ENCODE measurements at regions not wholly inside any gene's neighbourhood (a gene's known extent, or its start where the extent isn't known, plus 50 kb on each side); places are given as distances from the start of the nearest gene placed in this dataset.

DNA sequence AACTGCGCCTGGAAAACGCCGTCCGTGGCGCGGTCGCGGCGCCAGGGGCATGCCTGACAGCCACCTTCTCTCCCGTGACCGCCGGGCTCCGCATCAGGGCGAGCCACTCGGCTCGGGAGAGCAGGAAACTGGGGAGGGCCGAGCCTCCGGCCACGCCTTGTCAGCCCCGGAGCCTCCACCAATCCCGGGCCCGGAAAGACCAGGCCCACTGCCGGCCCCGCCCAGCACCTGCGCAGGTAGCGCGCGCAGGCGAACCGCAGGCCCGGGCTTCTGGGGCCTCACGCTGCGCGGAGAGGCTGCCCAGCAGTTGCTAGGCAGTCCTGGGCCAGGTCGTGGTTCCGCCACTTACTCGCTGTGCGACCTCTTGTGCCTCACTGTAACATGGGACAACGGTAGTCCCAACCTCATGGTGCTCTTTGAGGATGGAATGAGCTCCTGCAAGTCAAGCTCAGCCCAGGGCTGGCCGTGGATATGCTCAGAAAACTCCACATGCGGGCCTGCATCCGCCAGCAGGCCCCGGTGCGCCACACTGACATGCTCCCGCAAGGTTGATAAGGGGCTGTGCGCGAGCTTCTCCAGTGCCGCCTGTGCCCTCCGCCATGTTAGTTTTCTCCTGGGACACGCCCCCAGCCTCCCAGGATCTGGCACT lies 97.1 kb downstream of the INHBB start (continued):
- TF ChIP-seq, protein P1, sequence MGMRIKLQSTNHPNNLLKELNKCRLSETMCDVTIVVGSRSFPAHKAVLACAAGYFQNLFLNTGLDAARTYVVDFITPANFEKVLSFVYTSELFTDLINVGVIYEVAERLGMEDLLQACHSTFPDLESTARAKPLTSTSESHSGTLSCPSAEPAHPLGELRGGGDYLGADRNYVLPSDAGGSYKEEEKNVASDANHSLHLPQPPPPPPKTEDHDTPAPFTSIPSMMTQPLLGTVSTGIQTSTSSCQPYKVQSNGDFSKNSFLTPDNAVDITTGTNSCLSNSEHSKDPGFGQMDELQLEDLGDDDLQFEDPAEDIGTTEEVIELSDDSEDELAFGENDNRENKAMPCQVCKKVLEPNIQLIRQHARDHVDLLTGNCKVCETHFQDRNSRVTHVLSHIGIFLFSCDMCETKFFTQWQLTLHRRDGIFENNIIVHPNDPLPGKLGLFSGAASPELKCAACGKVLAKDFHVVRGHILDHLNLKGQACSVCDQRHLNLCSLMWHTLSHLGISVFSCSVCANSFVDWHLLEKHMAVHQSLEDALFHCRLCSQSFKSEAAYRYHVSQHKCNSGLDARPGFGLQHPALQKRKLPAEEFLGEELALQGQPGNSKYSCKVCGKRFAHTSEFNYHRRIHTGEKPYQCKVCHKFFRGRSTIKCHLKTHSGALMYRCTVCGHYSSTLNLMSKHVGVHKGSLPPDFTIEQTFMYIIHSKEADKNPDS (CRISPR knock-in tag; IDR thresholded peaks at IDR 0.05): no peak
- no peak for TF ChIP-seq DPF2 (CRISPR knock-in tag; IDR thresholded peaks at IDR 0.05; ENCODE audit: borderline replicate concordance, low read depth)
- no peak for TF ChIP-seq ZNF598 (CRISPR knock-in tag; IDR thresholded peaks at IDR 0.05; ENCODE audit: borderline replicate concordance)

DNA sequence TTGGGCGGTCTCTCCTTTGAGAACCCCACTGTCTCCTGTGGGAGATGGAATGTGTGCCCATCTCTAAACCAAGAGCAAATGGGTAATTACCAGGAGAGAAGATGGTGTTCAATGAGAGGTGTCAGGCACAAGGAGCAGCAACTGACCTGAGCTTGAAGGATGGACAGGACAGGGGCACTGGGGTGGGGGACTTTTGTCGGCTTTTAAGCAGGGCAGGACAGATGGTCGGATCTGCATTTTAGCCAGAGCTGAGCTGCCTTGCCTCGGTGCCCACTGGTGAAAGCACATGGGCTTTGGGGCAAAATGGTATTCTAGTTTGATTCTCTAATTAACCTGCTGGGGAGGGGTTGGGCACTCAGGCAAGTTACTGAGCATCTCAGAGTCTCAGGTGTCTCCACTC lies 98.0 kb downstream of the INHBB start:
- H4K20me1 ChIP-seq (ENCODE audit: insufficient read depth, low read length): no peaks in the 10 kb centered on the region
- BruUV-seq (replicated peaks): no TSS peak
- H3K4me3 ChIP-seq (replicated peaks in 1 of 3; ENCODE audit: insufficient read depth in 1 of 3, low read depth in 2 of 3, low read length in 3 of 3): no peak overlapping the region
- in situ Hi-C loops (cut with HindIII; ENCODE audit: extremely low pct_ligation_motif_present, low pct_unique_long_range_greater_than_20kb): no loop called here
- 69% methylated on average over 4 of the region's 4 CpGs for WGBS (ENCODE audit: low lambda C conversion rate)
- ChIA-PET CTCF (ENCODE audit: low intra/inter-chr PET ratio, low total read pairs) (no interaction called here), POLR2A (interaction anchor here (1.5 kb wide), 1 partner anchor 22 kb away, joined by 3 read pairs; no protein-coding TSS in a partner anchor)
- peaks cover 18 to 87% of the 10 kb centered on the region in 2 experiments for H3K27me3 ChIP-seq (ENCODE audit: control insufficient read depth in 1 of 2, insufficient read depth in 2 of 2, low read length in 2 of 2)
- H3K4me1 ChIP-seq (ENCODE audit: insufficient read depth, low read length): peaks cover 43% of the 10 kb centered on the region
- intact Hi-C loops (cut with micrococcal nuclease; ENCODE audit: unreplicated experiment): no loop called here
- no peak overlapping the region for H3K9ac ChIP-seq (ENCODE audit: insufficient read depth, low read depth, low read length)
- FAIRE-seq: no peak
- no peak for DNase-seq (ENCODE audit: low spot score)
- H2AFZ ChIP-seq (ENCODE audit: low read length): no peak overlapping the region
- no peaks in the 10 kb centered on the region for H3K79me2 ChIP-seq (ENCODE audit: insufficient read depth, low read length)
- no peak overlapping the region for H3K4me2 ChIP-seq (ENCODE audit: low read depth, low read length)
- H3K9me3 ChIP-seq (ENCODE audit: low read length): no peaks in the 10 kb centered on the region
- no peaks in the 10 kb centered on the region for H3K36me3 ChIP-seq (replicated peaks in 1 of 2; ENCODE audit: control insufficient read depth in 1 of 2, insufficient read depth in 2 of 2, low read length in 2 of 2)
- H3K27ac ChIP-seq (ENCODE audit: extremely low read length, insufficient read depth, low read length): no peak overlapping the region
- no peak for ATAC-seq
- TF ChIP-seq HIVEP1 (CRISPR knock-in tag; IDR thresholded peaks at IDR 0.05): no peak
- no peak for TF ChIP-seq KLF11 (CRISPR knock-in tag; IDR thresholded peaks at IDR 0.05)
- no peak for TF ChIP-seq ZNF326 (CRISPR knock-in tag; IDR thresholded peaks at IDR 0.05; ENCODE audit: borderline replicate concordance)
- TF ChIP-seq, protein P2, sequence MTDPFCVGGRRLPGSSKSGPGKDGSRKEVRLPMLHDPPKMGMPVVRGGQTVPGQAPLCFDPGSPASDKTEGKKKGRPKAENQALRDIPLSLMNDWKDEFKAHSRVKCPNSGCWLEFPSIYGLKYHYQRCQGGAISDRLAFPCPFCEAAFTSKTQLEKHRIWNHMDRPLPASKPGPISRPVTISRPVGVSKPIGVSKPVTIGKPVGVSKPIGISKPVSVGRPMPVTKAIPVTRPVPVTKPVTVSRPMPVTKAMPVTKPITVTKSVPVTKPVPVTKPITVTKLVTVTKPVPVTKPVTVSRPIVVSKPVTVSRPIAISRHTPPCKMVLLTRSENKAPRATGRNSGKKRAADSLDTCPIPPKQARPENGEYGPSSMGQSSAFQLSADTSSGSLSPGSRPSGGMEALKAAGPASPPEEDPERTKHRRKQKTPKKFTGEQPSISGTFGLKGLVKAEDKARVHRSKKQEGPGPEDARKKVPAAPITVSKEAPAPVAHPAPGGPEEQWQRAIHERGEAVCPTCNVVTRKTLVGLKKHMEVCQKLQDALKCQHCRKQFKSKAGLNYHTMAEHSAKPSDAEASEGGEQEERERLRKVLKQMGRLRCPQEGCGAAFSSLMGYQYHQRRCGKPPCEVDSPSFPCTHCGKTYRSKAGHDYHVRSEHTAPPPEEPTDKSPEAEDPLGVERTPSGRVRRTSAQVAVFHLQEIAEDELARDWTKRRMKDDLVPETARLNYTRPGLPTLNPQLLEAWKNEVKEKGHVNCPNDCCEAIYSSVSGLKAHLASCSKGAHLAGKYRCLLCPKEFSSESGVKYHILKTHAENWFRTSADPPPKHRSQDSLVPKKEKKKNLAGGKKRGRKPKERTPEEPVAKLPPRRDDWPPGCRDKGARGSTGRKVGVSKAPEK (CRISPR knock-in tag; IDR thresholded peaks at IDR 0.05; ENCODE audit: borderline replicate concordance): no peak
- TF ChIP-seq, protein P3, sequence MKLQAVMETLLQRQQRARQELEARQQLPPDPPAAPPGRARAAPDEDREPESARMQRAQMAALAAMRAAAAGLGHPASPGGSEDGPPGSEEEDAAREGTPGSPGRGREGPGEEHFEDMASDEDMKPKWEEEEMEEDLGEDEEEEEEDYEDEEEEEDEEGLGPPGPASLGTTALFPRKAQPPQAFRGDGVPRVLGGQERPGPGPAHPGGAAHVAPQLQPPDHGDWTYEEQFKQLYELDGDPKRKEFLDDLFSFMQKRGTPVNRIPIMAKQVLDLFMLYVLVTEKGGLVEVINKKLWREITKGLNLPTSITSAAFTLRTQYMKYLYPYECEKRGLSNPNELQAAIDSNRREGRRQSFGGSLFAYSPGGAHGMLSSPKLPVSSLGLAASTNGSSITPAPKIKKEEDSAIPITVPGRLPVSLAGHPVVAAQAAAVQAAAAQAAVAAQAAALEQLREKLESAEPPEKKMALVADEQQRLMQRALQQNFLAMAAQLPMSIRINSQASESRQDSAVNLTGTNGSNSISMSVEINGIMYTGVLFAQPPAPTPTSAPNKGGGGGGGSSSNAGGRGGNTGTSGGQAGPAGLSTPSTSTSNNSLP (IDR thresholded peaks at IDR 0.05; ENCODE audit: low read depth, low read length): no peak
- TF ChIP-seq ZNF484 (CRISPR knock-in tag; IDR thresholded peaks at IDR 0.05; ENCODE audit: borderline replicate concordance, low read depth): no peak
